H9 (cell line): ENCODE measurements at regions not wholly inside any gene's neighbourhood (a gene's known extent, or its start where the extent isn't known, plus 50 kb on each side); places are given as distances from the start of the nearest gene placed in this dataset.

Experiments
- DNase-seq: peaks from one replicate; pipeline ENCODE4 v3.0.0-alpha.2; 2017
- H2AFZ ChIP-seq: one replicate; pipeline ENCODE4 v1.6.1; 2013; ENCODE audit warnings: mild to moderate bottlenecking, low read length, control low read depth, moderate library complexity
- H2AK5ac ChIP-seq: 2 replicates; pipeline ENCODE4 v1.6.1; 2013; ENCODE audit warnings: low read length, control low read depth, mixed read lengths; ENCODE audit not compliant: insufficient read length
- H2BK120ac ChIP-seq: one replicate; pipeline ENCODE4 v1.6.1; 2013; ENCODE audit warnings: low read depth, mild to moderate bottlenecking, low read length, control low read depth, inconsistent platforms; ENCODE audit not compliant: poor library complexity, severe bottlenecking
- H2BK12ac ChIP-seq: 2 replicates; pipeline ENCODE4 v1.6.1; 2013; ENCODE audit warnings: low read length, control low read depth, mixed read lengths, low read depth; ENCODE audit not compliant: insufficient read length
- H2BK15ac ChIP-seq: 2 replicates; pipeline ENCODE4 v1.6.1; 2013; ENCODE audit warnings: low read depth, low read length, control low read depth
- H2BK20ac ChIP-seq: one replicate; pipeline ENCODE4 v1.6.1; 2013; ENCODE audit warnings: low read depth, mild to moderate bottlenecking, low read length, control low read depth, inconsistent platforms; ENCODE audit not compliant: poor library complexity, severe bottlenecking
- H2BK5ac ChIP-seq: 2 replicates; pipeline ENCODE4 v1.6.1; 2013; ENCODE audit warnings: low read length, control low read depth, mixed read lengths; ENCODE audit not compliant: insufficient read length
- H3K14ac ChIP-seq: 2 replicates; pipeline ENCODE4 v1.6.1; 2013; ENCODE audit warnings: low read length, control low read depth; ENCODE audit not compliant: insufficient read depth
- H3K18ac ChIP-seq: 2 replicates; pipeline ENCODE4 v1.6.1; 2013; ENCODE audit warnings: low read depth, mild to moderate bottlenecking, mixed read lengths, low read length, control low read depth; ENCODE audit not compliant: insufficient read length
- H3K23ac ChIP-seq: 2 replicates; pipeline ENCODE4 v1.6.1; 2013; ENCODE audit warnings: low read length, control low read depth, mixed read lengths, low read depth; ENCODE audit not compliant: insufficient read length
- H3K23me2 ChIP-seq: 2 replicates; pipeline ENCODE4 v1.6.1; 2013; ENCODE audit warnings: low read depth, mild to moderate bottlenecking, mixed read lengths, low read length, control low read depth; ENCODE audit not compliant: insufficient read length, poor library complexity, severe bottlenecking
- H3K27ac ChIP-seq: 2 replicates; pipeline ENCODE4 v1.5.1; 2013; ENCODE audit warnings: low read length, control low read depth, mixed read lengths, low read depth; ENCODE audit not compliant: insufficient read length
- H3K27me3 ChIP-seq: 2 replicates; pipeline ENCODE4 v1.6.1; 2013; ENCODE audit warnings: low read length, control low read depth, inconsistent platforms; ENCODE audit not compliant: insufficient read depth
- H3K4ac ChIP-seq: 2 replicates; pipeline ENCODE4 v1.6.1; 2013; ENCODE audit warnings: low read depth, mild to moderate bottlenecking, control low read depth, inconsistent platforms, low read length, moderate library complexity
- H3K4me1 ChIP-seq: 2 replicates; pipeline ENCODE4 v1.6.1; 2013; ENCODE audit warnings: low read length, control low read depth, inconsistent platforms; ENCODE audit not compliant: insufficient read depth
- H3K4me2 ChIP-seq: 2 replicates; pipeline ENCODE4 v1.6.1; 2013; ENCODE audit warnings: low read length, control low read depth, mixed read lengths; ENCODE audit not compliant: insufficient read length, insufficient read depth
- H3K56ac ChIP-seq: 2 replicates; pipeline ENCODE4 v1.6.1; 2013; ENCODE audit warnings: low read depth, mild to moderate bottlenecking, mixed read lengths, low read length, control low read depth; ENCODE audit not compliant: insufficient read length
- H3K79me1 ChIP-seq: 2 replicates; pipeline ENCODE4 v1.6.1; 2013; ENCODE audit warnings: low read depth, mild to moderate bottlenecking, moderate library complexity, low read length, control low read depth, inconsistent platforms; ENCODE audit not compliant: insufficient read depth, poor library complexity, severe bottlenecking
- H3K79me2 ChIP-seq: 2 replicates; pipeline ENCODE4 v1.6.1; 2013; ENCODE audit warnings: low read length, control low read depth, inconsistent platforms; ENCODE audit not compliant: insufficient read depth
- H3K9ac ChIP-seq: 2 replicates; pipeline ENCODE4 v1.6.1; 2013; ENCODE audit warnings: low read length, control low read depth, mixed read lengths; ENCODE audit not compliant: insufficient read length; ENCODE audit errors: extremely low read depth
- H3K9me3 ChIP-seq: one replicate; pipeline ENCODE4 v1.6.1; 2013; ENCODE audit warnings: low read depth, low read length, inconsistent platforms; ENCODE audit not compliant: control insufficient read depth
- H3T11ph ChIP-seq: one replicate; pipeline ENCODE4 v1.6.1; 2013; ENCODE audit warnings: mild to moderate bottlenecking, low read length, control low read depth, inconsistent platforms
- H4K20me1 ChIP-seq: one replicate; pipeline ENCODE4 v1.6.1; 2013; ENCODE audit not compliant: control insufficient read depth, insufficient read length, insufficient read depth
- H4K5ac ChIP-seq: 2 replicates; pipeline ENCODE4 v1.6.1; 2013; ENCODE audit warnings: low read depth, mild to moderate bottlenecking, mixed read lengths, low read length, control low read depth; ENCODE audit not compliant: insufficient read length
- H4K8ac ChIP-seq: replicated peaks from 2 replicates; pipeline ENCODE4 v1.6.1; 2013; ENCODE audit warnings: low read length, control low read depth, mixed read lengths, low read depth; ENCODE audit not compliant: insufficient read length
- H4K91ac ChIP-seq: 2 replicates; pipeline ENCODE4 v1.6.1; 2013; ENCODE audit warnings: low read depth, mild to moderate bottlenecking, moderate library complexity, mixed read lengths, low read length, control low read depth; ENCODE audit not compliant: insufficient read length
- H3K27ac Mint-ChIP-seq, 3 experiments: 2 replicates in 2 of 3; 3 replicates in 1 of 3; pipeline ENCODE4 v1.8.0; 2020 to 2021; ENCODE audit warnings: mixed read lengths in 3 of 3, mild to moderate bottlenecking in 1 of 3, moderate library complexity in 1 of 3
- H3K27me3 Mint-ChIP-seq: 2 replicates; pipeline ENCODE4 v1.8.0; 2021; ENCODE audit warnings: low read depth, mild to moderate bottlenecking, moderate library complexity, mixed read lengths
- H3K36me3 Mint-ChIP-seq, 3 experiments: 2 replicates in 2 of 3; 3 replicates in 1 of 3; pipeline ENCODE4 v1.8.0; 2020 to 2021; ENCODE audit warnings: low read depth in 3 of 3, mixed read lengths in 3 of 3; ENCODE audit not compliant: insufficient read depth in 1 of 3
- H3K4me1 Mint-ChIP-seq, 2 experiments: 2 replicates each; pipeline ENCODE4 v1.8.0; 2020; ENCODE audit warnings: mixed read lengths in 2 of 2
- H3K4me3 Mint-ChIP-seq, 2 experiments: 2 replicates in 1 of 2; 3 replicates in 1 of 2; pipeline ENCODE4 v1.8.0; 2020 to 2021; ENCODE audit warnings: mild to moderate bottlenecking in 2 of 2, mixed read lengths in 2 of 2, moderate library complexity in 1 of 2
- H3K9me3 Mint-ChIP-seq, 2 experiments: 2 replicates in 1 of 2; 3 replicates in 1 of 2; pipeline ENCODE4 v1.8.0; 2020; ENCODE audit warnings: mild to moderate bottlenecking in 2 of 2, mixed read lengths in 2 of 2, moderate library complexity in 1 of 2
- WGBS: extraction: QIAGEN DNeasy Blood & Tissue Kit; methylation state at CpG from one replicate; pipeline ENCODE4 v1.1.7; 2013; ENCODE audit warnings: missing lambda C conversion rate, low lambda C conversion rate, mixed read lengths; ENCODE audit not compliant: insufficient read length; ENCODE audit errors: extremely low coverage; 5-methylcytosine and 5-hydroxymethylcytosine counted together
- TF ChIP-seq, protein P1 (sequence below): fragments of 200-600 bp; sonication (generic); conservative IDR thresholded peaks from 3 replicates; pipeline ENCODE4 v1.8.0; 2021; ENCODE audit warnings: antibody characterized with exemption, mild to moderate bottlenecking

DNA sequence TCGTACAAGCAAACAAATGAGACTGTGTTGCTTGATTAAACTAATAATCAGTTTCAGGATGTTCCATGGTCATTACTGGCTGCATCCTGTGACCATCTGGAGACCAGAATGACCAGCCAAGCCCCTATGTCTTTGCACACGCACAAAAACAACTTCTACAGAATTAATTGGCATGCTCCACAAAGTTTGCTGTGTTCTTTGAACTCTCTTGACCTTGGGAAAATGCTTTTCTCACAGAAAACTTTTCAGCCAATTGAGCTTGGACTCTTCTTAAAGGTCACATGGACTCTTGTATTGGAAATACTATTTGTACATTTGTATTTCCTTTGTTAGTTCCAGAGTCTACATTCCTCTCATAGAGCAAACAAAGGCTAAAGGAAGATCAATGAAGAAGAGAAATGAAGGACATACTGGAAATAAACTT is 147.8 kb downstream of the ARRDC3 start:
- no peak overlapping the region for H2AK5ac ChIP-seq
- no peak overlapping the region for H4K8ac ChIP-seq
- H3K9me3 Mint-ChIP-seq = peaks cover 0 to 3% of the 10 kb centered on the region in 2 experiments; a peak in 1 of 5 replicates
- H3K4me3 Mint-ChIP-seq = no peak overlapping the region
- H3K4me1 ChIP-seq = no peaks in the 10 kb centered on the region
- no peak overlapping the region for H4K91ac ChIP-seq
- no peak overlapping the region for H3K9ac ChIP-seq
- no CpG with 5 or more reads among the region's 2 CpGs for whole genome bisulfite sequencing
- H3K27me3 ChIP-seq = no peaks in the 10 kb centered on the region
- H3K27ac Mint-ChIP-seq = no peak overlapping the region
- no peak overlapping the region for H3K18ac ChIP-seq
- H3K79me2 ChIP-seq = no peaks in the 10 kb centered on the region
- H2BK20ac ChIP-seq = no peak overlapping the region
- no peak overlapping the region for H2BK5ac ChIP-seq
- no peaks in the 10 kb centered on the region for H3K9me3 ChIP-seq
- no peaks in the 10 kb centered on the region for H3K27me3 Mint-ChIP-seq
- TF ChIP-seq, protein P1, sequence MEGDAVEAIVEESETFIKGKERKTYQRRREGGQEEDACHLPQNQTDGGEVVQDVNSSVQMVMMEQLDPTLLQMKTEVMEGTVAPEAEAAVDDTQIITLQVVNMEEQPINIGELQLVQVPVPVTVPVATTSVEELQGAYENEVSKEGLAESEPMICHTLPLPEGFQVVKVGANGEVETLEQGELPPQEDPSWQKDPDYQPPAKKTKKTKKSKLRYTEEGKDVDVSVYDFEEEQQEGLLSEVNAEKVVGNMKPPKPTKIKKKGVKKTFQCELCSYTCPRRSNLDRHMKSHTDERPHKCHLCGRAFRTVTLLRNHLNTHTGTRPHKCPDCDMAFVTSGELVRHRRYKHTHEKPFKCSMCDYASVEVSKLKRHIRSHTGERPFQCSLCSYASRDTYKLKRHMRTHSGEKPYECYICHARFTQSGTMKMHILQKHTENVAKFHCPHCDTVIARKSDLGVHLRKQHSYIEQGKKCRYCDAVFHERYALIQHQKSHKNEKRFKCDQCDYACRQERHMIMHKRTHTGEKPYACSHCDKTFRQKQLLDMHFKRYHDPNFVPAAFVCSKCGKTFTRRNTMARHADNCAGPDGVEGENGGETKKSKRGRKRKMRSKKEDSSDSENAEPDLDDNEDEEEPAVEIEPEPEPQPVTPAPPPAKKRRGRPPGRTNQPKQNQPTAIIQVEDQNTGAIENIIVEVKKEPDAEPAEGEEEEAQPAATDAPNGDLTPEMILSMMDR = no peak
- no peak overlapping the region for H2AFZ ChIP-seq
- H3K23ac ChIP-seq = no peak overlapping the region
- no peaks in the 10 kb centered on the region for H3K79me1 ChIP-seq
- H2BK15ac ChIP-seq = no peak overlapping the region
- no peak overlapping the region for H2BK12ac ChIP-seq
- no peak overlapping the region for H3T11ph ChIP-seq
- no peaks in the 10 kb centered on the region for H3K23me2 ChIP-seq
- H3K36me3 Mint-ChIP-seq = peaks cover 0 to 5% (median 0%) of the 10 kb centered on the region in 3 experiments; a peak in 2 of 7 replicates
- H3K4me1 Mint-ChIP-seq = no peaks in the 10 kb centered on the region; a peak in 1 of 4 replicates
- H3K56ac ChIP-seq = no peak overlapping the region
- DNase-seq = no peak
- no peak overlapping the region for H3K4ac ChIP-seq
- no peaks in the 10 kb centered on the region for H4K20me1 ChIP-seq
- no peak overlapping the region for H3K27ac ChIP-seq
- no peak overlapping the region for H3K4me2 ChIP-seq
- no peak overlapping the region for H3K14ac ChIP-seq
- H2BK120ac ChIP-seq = no peak overlapping the region
- H4K5ac ChIP-seq = no peak overlapping the region
